Esophagus squamous epithelium (tissue), 4 donors: ENCODE measurements at regions not wholly inside any gene's neighbourhood (a gene's known extent, or its start where the extent isn't known, plus 50 kb on each side); places are given as distances from the start of the nearest gene placed in this dataset.

Source experiments
- POLR2A ChIP-seq, 4 donors: fragments of 450-650 bp; IDR thresholded peaks; one replicate each; pipeline ENCODE4 v1.6.1; 2017; ENCODE audit warnings: antibody characterized with exemption in 4 of 4, mild to moderate bottlenecking in 4 of 4, moderate library complexity in 3 of 4
- TF ChIP-seq, protein P1 (sequence below), 6 experiments: fragments of 450-650 bp in 4 of 6; fragments of 200-600 bp in 2 of 6; sonication (generic) in 2 of 6; IDR thresholded peaks; one replicate each; pipeline ENCODE4 v1.5.1; 2016 to 2019; ENCODE audit warnings: antibody characterized with exemption in 6 of 6, mild to moderate bottlenecking in 4 of 6, moderate library complexity in 4 of 6

DNA sequence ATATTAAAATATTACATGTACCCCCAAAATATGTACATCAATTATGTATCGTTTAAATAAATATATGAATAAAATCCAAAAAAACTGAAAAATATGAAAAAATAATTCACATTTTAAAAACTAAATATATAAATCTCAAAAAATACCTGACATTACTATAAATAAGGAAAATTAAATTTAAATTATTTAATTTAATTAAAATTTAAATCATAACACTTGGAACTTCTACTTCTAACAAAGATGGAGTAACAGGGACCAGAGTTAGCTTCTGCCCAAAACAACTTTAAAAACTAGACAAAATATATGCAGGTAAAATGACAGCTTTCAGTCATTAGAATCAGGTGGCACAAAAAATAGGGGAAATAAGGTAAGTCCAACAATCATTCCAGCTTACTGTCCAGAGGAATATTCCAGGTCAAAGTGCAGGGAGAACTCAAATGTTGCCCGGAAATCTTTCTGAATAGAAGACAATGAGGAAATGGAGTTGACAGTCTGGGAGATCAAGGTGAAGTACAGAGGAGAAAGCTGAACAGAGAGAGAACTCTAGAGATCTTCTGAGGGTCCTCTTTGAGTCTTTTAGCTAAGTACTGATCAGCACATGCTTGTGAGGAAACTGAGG lies 207.7 kb upstream of the ATP11B start:
- TF ChIP-seq, protein P1, sequence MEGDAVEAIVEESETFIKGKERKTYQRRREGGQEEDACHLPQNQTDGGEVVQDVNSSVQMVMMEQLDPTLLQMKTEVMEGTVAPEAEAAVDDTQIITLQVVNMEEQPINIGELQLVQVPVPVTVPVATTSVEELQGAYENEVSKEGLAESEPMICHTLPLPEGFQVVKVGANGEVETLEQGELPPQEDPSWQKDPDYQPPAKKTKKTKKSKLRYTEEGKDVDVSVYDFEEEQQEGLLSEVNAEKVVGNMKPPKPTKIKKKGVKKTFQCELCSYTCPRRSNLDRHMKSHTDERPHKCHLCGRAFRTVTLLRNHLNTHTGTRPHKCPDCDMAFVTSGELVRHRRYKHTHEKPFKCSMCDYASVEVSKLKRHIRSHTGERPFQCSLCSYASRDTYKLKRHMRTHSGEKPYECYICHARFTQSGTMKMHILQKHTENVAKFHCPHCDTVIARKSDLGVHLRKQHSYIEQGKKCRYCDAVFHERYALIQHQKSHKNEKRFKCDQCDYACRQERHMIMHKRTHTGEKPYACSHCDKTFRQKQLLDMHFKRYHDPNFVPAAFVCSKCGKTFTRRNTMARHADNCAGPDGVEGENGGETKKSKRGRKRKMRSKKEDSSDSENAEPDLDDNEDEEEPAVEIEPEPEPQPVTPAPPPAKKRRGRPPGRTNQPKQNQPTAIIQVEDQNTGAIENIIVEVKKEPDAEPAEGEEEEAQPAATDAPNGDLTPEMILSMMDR (IDR thresholded peaks at IDR 0.05), result no peak
- TF ChIP-seq POLR2A (IDR thresholded peaks at IDR 0.05), result no peak
